ENCODE measurements at regions not wholly inside any gene's neighbourhood (a gene's known extent, or its start where the extent isn't known, plus 50 kb on each side); places are given as distances from the start of the nearest gene placed in this dataset.

GRCh38 chr12:78470354-78471195 lies 394.0 kb upstream of the SYT1 start:
- H3K27me3 ChIP-seq = no peaks in the 10 kb centered on the region
- H3K4me1 ChIP-seq = no peaks in the 10 kb centered on the region
- WGBS = 89% methylated on average over 3 of the region's 3 CpGs
- DNase-seq (ENCODE audit: low spot score in 2 of 2) = no peak
- no peak overlapping the region for H3K4me3 ChIP-seq
- no peak overlapping the region for H3K27ac ChIP-seq
- TF ChIP-seq POLR2AphosphoS5 (IDR thresholded peaks at IDR 0.05) (no peak), EP300 (IDR thresholded peaks at IDR 0.05) (no peak), CTCF (IDR thresholded peaks at IDR 0.05) (no peak), POLR2A (IDR thresholded peaks at IDR 0.05) (no peak)
- no peaks in the 10 kb centered on the region for H3K9me3 ChIP-seq
- H3K36me3 ChIP-seq = no peaks in the 10 kb centered on the region

- no peaks in the 10 kb centered on the region for H3K4me1 ChIP-seq
- no peaks in the 10 kb centered on the region for H3K9me3 ChIP-seq
- H3K4me3 ChIP-seq = no peak overlapping the region
- 30% methylated on average over 2 of the region's 2 CpGs for WGBS
- no peaks in the 10 kb centered on the region for H3K36me3 ChIP-seq
- no peak for DNase-seq (ENCODE audit: low spot score in 2 of 2)
- no peak overlapping the region for H3K27ac ChIP-seq
- TF ChIP-seq POLR2AphosphoS5 (IDR thresholded peaks at IDR 0.05) (no peak), POLR2A (IDR thresholded peaks at IDR 0.05) (no peak), EP300 (IDR thresholded peaks at IDR 0.05) (no peak), CTCF (IDR thresholded peaks at IDR 0.05) (no peak)
- H3K27me3 ChIP-seq = no peaks in the 10 kb centered on the region
Observed at GRCh38 chr12:78473136-78473535, 391.4 kb upstream of the SYT1 start.

GRCh38 chr12:78473561-78473960 lies 391.0 kb upstream of the SYT1 start:
- Histone ChIP-seq H3K36me3 (no peaks in the 10 kb centered on the region), H3K9me3 (no peaks in the 10 kb centered on the region), H3K4me1 (no peaks in the 10 kb centered on the region), H3K27me3 (no peaks in the 10 kb centered on the region), H3K27ac (no peak overlapping the region), H3K4me3 (no peak overlapping the region)
- 80% methylated on average over 4 of the region's 4 CpGs for WGBS
- no peak for DNase-seq (ENCODE audit: low spot score in 2 of 2)
- TF ChIP-seq POLR2AphosphoS5 (IDR thresholded peaks at IDR 0.05) (no peak), POLR2A (IDR thresholded peaks at IDR 0.05) (no peak), EP300 (IDR thresholded peaks at IDR 0.05) (no peak), CTCF (IDR thresholded peaks at IDR 0.05) (no peak)

GRCh38 chr12:78483767-78484315 lies 380.7 kb upstream of the SYT1 start:
- Histone ChIP-seq H3K4me1 (no peaks in the 10 kb centered on the region), H3K36me3 (no peaks in the 10 kb centered on the region), H3K9me3 (no peaks in the 10 kb centered on the region), H3K4me3 (no peak overlapping the region), H3K27me3 (no peaks in the 10 kb centered on the region), H3K27ac (no peak overlapping the region)
- WGBS = 74% methylated on average over 8 of the region's 8 CpGs
- no peak for TF ChIP-seq EP300 (IDR thresholded peaks at IDR 0.05)
- TF ChIP-seq POLR2AphosphoS5 (IDR thresholded peaks at IDR 0.05) = no peak
- no peak for TF ChIP-seq POLR2A (IDR thresholded peaks at IDR 0.05)
- no peak for TF ChIP-seq CTCF (IDR thresholded peaks at IDR 0.05)
- no peak for DNase-seq (ENCODE audit: low spot score in 2 of 2)

GRCh38 chr12:78489990-78490389 lies 374.6 kb upstream of the SYT1 start:
- Histone ChIP-seq H3K9me3 (no peaks in the 10 kb centered on the region), H3K36me3 (no peaks in the 10 kb centered on the region), H3K4me1 (no peaks in the 10 kb centered on the region), H3K27ac (no peak overlapping the region), H3K27me3 (no peaks in the 10 kb centered on the region), H3K4me3 (no peak overlapping the region)
- DNase-seq (ENCODE audit: low spot score in 2 of 2) = no peak
- TF ChIP-seq EP300 (IDR thresholded peaks at IDR 0.05) (no peak), CTCF (IDR thresholded peaks at IDR 0.05) (no peak), POLR2AphosphoS5 (IDR thresholded peaks at IDR 0.05) (no peak), POLR2A (IDR thresholded peaks at IDR 0.05) (no peak)
- 57% methylated on average over 1 of the region's 1 CpG for WGBS

All from suprapubic skin (tissue), 4 donors.